GM11168 (cell line): ENCODE measurements at regions not wholly inside any gene's neighbourhood (a gene's known extent, or its start where the extent isn't known, plus 50 kb on each side); places are given as distances from the start of the nearest gene placed in this dataset.
"Not testable (repeated sequence)": the region's sequence is repeated elsewhere in the genome, so short reads cannot be mapped to it uniquely, and the experiment has no call there.

ENCODE experiments used
- in situ Hi-C: fragments of 300-500 bp; cut with MboI; formaldehyde crosslinking; loops from one replicate; pipeline ENCODE4 v1.12.0; 2022; ENCODE audit warnings: low sequenced_read_pairs; ENCODE audit not compliant: unreplicated experiment

DNA sequence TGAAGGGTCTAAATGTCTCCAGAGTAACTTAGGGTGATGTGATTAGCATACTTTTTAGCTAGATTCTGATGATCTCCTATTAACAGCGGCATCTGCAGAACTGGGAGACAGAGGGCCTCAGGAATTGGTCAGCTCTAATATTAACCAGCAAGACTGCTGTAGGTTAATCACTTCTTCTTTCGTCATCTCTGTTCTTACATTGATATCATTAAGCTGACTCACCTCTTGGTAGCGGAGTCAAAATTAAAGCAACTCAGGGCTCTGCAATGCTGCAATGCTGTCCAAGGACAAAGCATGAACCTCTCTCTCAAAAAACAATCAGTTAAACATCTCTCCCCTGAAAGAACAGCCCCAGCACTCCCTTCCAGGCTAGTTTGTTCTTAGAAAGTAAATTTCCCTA is 57.5 kb upstream of the TRA2B start:
- in situ Hi-C loops = no loop called here

DNA sequence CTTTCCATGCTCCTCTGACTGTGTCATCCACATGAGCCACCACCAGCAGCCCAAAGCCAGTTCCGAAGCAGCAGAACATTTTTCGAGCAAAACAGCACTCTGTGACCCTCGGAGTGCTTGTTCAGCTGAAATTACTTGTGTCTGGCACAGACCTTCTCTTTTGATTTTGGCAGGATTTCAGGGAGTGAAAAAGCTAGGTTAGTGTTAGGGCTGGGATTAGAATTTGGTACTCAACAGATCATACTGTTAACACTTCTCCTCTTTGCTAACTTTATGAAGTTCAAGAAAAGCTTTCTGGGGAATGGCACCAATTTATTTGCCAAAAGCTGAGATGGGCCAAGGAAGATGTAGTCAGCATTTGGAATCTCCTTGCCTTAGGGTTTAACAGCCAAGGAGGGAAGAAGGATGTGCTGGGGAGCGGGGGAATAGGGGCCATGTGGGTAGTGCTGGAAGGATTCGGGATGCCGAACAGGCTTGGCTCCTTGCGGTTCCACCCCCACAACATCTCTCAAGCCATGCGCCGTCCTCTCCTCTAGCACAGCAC is 55.1 kb upstream of the TRA2B start:
- in situ Hi-C loops = no loop called here

DNA sequence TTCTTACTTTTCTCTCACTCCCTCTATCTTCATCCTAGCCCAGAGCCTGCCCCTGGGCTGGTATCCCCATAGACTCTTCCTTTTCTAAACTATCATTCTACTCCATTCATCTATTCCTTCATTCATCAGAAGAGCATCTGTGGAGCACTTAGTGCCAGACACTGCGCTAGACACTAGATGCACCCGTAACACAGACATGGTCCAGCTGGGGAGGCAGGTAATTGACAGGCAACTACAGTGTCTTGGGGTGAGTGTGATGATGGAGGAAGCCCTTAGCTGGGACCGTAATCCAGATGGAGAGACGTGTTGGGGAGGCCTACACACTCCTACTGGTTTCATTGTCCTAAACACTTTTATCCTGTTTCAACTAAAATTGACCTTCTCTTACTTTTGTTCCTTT is 53.2 kb upstream of the TRA2B start:
- in situ Hi-C loops = not testable (repeated sequence)

DNA sequence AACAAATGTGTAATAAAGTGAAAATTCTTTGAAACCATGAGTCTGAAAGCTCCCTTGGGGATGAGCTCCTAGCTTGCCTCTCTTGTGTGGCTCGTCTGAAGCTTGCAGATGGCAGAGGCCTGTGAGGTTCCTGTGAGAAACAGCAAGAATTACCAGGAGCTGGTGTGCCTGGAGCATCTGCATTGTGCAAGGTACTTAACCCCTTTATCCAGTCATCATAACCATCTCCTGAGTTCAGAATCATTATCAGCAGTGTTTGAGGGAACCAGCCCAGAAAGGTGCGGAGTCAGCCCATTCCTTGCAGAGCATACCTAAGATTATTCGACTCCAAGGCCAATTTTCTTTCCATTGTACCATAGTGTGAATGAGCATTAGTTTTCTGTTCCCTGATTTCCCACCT is 51.7 kb upstream of the TRA2B start:
- in situ Hi-C loops = loop anchor here (5.0 kb wide), 1 partner anchor 263 kb away; no protein-coding TSS in a partner anchor

DNA sequence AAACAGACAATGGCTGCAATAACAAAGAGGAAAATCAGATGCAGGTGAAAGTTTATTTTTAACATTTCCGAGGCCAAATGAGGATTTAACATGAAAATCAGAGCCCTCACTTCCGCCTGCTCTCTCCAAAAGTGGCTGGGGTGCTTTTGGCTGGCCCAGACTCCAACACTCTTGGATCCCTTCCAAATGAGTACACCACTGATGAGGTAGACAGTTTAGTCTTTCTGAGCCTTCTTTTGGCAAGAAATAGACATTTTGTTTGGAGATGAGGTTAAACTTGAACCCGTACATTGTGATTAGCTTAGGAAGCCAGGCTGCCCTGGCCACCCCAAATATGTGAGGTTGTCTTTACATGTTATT is 51.0 kb upstream of the TRA2B start:
- in situ Hi-C loops = loop anchor here (5.0 kb wide), 1 partner anchor 264 kb away; no protein-coding TSS in a partner anchor

DNA sequence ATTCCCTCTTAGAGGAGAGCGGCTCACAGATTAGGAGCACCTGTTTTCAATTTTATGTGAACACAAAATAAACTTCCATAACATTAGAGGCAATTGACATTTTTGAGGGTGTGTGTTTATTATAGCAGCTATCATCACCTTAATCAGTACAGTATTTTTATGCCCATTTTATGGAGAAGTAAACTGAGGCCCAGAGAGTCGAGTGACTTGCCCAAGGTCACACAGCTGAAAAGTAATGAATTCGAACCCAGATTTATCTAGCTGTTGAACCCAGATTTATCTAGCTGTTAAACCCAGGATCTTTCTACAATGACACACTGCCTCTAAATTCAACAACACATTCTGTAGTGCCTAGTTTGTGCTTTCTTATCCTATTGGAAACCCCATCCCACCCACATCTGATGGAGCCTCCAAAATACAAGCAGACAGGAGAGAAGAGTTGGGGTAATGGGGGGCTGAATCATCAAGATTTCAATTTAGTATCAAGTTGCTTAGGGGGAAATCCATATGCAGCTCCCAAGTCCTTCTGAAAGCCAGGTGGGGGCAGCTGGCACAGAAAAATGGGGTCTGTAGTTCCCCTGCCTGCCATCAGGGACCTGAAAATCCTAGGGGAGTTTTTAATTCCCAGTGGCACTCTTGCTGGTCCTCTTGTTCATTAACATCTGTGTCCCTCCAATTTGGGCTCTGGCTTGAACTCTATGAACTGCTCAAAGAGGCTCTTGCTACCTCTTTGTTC is 50.4 kb upstream of the TRA2B start:
- in situ Hi-C loops = loop anchor here (5.0 kb wide), 1 partner anchor 264 kb away; no protein-coding TSS in a partner anchor
